HCT116 (cell line): ENCODE measurements at regions not wholly inside any gene's neighbourhood (a gene's known extent, or its start where the extent isn't known, plus 50 kb on each side); places are given as distances from the start of the nearest gene placed in this dataset.

Experiments
- ATAC-seq: fragments of 200-7000 bp; cut with Tn5 transposase; 2 replicates; pipeline ENCODE4 v1.9.1; 2020; ENCODE audit warnings: mild to moderate bottlenecking, moderate library complexity
- BruUV-seq: library from RNA; stranded (reverse); fragments of 400-500 nt; replicated peaks from 2 replicates; lab custom pipeline; 2021; lab: Mats Ljungman, UMichigan
- CTCF ChIA-PET: fragments of 300-600 bp; sonication (Branson Sonifier 250); formaldehyde crosslinking; loops from one replicate; lab custom pipeline; 2021; ENCODE audit warnings: antibody characterized with exemption; lab: Charles Lee
- POLR2A ChIA-PET: fragments of 300-600, 350-600 bp; sonication (Branson Sonifier 250); formaldehyde crosslinking; loops from one replicate; lab custom pipeline; 2021; ENCODE audit warnings: antibody characterized with exemption; lab: Charles Lee
- RAD21 ChIA-PET, 2 experiments: fragments of 300-600 bp; sonication (Branson Sonifier 250); formaldehyde crosslinking; loops; one replicate each; lab custom pipeline; 2023; ENCODE audit warnings: low total read pairs in 2 of 2; ENCODE audit not compliant: uncharacterized antibody in 2 of 2, unreplicated experiment in 2 of 2, low non-redundant PET in 1 of 2; lab: Charles Lee
- DNase-seq: peaks from one replicate; pipeline ENCODE4 v3.0.0-alpha.2; 2010; ENCODE audit warnings: low read depth, low spot score
- H2AFZ ChIP-seq: fragments of 200-600 bp; shearing (Covaris generic), sonication (generic); 2 replicates; pipeline ENCODE4 v1.6.1; 2017; ENCODE audit warnings: low read depth, mixed run types, mixed read lengths, antibody characterized with exemption, low read length; ENCODE audit not compliant: poor library complexity, severe bottlenecking
- H3K27ac ChIP-seq: 2 replicates; pipeline ENCODE4 v1.5.1; 2012; ENCODE audit warnings: low read depth, low read length
- H3K27me3 ChIP-seq: fragments of 200-600 bp; sonication (generic); 2 replicates; pipeline ENCODE4 v1.6.1; 2016; ENCODE audit warnings: mixed run types, low read length, mixed read lengths; ENCODE audit not compliant: insufficient read depth
- H3K36me3 ChIP-seq, 2 experiments: fragments of 200-500 bp in 1 of 2; fragments of 200-600 bp in 1 of 2; sonication (Bioruptor generic) in 1 of 2; sonication (generic) in 1 of 2; 2 replicates each; pipeline versions ENCODE4 v1.5.1 to v1.6.1; 2014 to 2016; ENCODE audit warnings: low read length in 2 of 2, inconsistent platforms in 1 of 2, mixed read lengths in 1 of 2, mixed run types in 1 of 2; ENCODE audit not compliant: insufficient read depth in 2 of 2, control insufficient read depth in 1 of 2
- H3K4me1 ChIP-seq, 2 experiments: fragments of 200-600 bp in 1 of 2; sonication (generic) in 1 of 2; 2 replicates each; pipeline versions ENCODE4 v1.5.1 to v1.6.1; 2012 to 2017; ENCODE audit warnings: low read length in 2 of 2, inconsistent platforms in 1 of 2, mild to moderate bottlenecking in 1 of 2, mixed read lengths in 1 of 2, mixed run types in 1 of 2, moderate library complexity in 1 of 2; ENCODE audit not compliant: insufficient read depth in 2 of 2, control insufficient read depth in 1 of 2
- H3K4me2 ChIP-seq: fragments of 200-600 bp; sonication (generic); 2 replicates; pipeline ENCODE4 v1.6.1; 2017; ENCODE audit warnings: mixed run types, low read length, mixed read lengths
- H3K4me3 ChIP-seq, 2 experiments: fragments of 200-600 bp in 1 of 2; sonication (generic) in 1 of 2; replicated peaks in 1 of 2; 2 replicates each; pipeline ENCODE4 v1.5.1; 2011 to 2016; ENCODE audit warnings: low read length in 2 of 2, control low read depth in 1 of 2, low read depth in 1 of 2, mild to moderate bottlenecking in 1 of 2, mixed read lengths in 1 of 2, mixed run types in 1 of 2
- H3K79me2 ChIP-seq: fragments of 200-600 bp; sonication (generic); 2 replicates; pipeline ENCODE4 v1.6.1; 2017; ENCODE audit warnings: mild to moderate bottlenecking, mixed run types, low read length, moderate library complexity, mixed read lengths; ENCODE audit not compliant: insufficient read depth
- H3K9ac ChIP-seq: fragments of 200-600 bp; sonication (generic); 2 replicates; pipeline ENCODE4 v1.6.1; 2016; ENCODE audit warnings: low read length, mixed read lengths
- H3K9me2 ChIP-seq: fragments of 200-600 bp; sonication (generic), shearing (Covaris generic); 2 replicates; pipeline ENCODE4 v1.6.1; 2017; ENCODE audit warnings: mixed run types, mild to moderate bottlenecking, moderate library complexity; ENCODE audit not compliant: insufficient read depth
- H3K9me3 ChIP-seq, 2 experiments: fragments of 200-500 bp in 1 of 2; fragments of 200-600 bp in 1 of 2; sonication (Bioruptor generic) in 1 of 2; sonication (generic) in 1 of 2; 2 replicates each; pipeline ENCODE4 v1.6.1; 2014 to 2017; ENCODE audit warnings: low read length in 2 of 2, mixed read lengths in 2 of 2, inconsistent platforms in 1 of 2, low read depth in 1 of 2, mild to moderate bottlenecking in 1 of 2, mixed run types in 1 of 2, moderate library complexity in 1 of 2; ENCODE audit not compliant: control insufficient read depth in 1 of 2, insufficient read depth in 1 of 2
- H4K20me1 ChIP-seq: fragments of 200-600 bp; sonication (generic), shearing (Covaris generic); 2 replicates; pipeline ENCODE4 v1.6.1; 2017; ENCODE audit warnings: mixed run types, mild to moderate bottlenecking, moderate library complexity; ENCODE audit not compliant: insufficient read depth
- CBX3 ChIP-seq: IDR thresholded peaks from 2 replicates; pipeline ENCODE4 v1.6.1; 2012; ENCODE audit warnings: low read depth
- CEBPB ChIP-seq: IDR thresholded peaks from 2 replicates; pipeline ENCODE4 v1.6.1; 2012; ENCODE audit warnings: low read depth
- EGR1 ChIP-seq: IDR thresholded peaks from 2 replicates; pipeline ENCODE4 v1.6.1; 2012; ENCODE audit warnings: low read depth
- ELF1 ChIP-seq: IDR thresholded peaks from 2 replicates; pipeline ENCODE4 v1.6.1; 2012; ENCODE audit warnings: low read depth, borderline replicate concordance
- EZH2 ChIP-seq: fragments of 200-600 bp; sonication (generic); IDR thresholded peaks from 2 replicates; pipeline ENCODE4 v1.6.1; 2017; ENCODE audit warnings: antibody characterized with exemption, mixed run types
- EZH2phosphoT487 ChIP-seq: fragments of 200-600 bp; IDR thresholded peaks from 2 replicates; pipeline ENCODE4 v1.6.1; 2018; ENCODE audit warnings: antibody characterized with exemption, borderline replicate concordance
- SIN3A ChIP-seq: IDR thresholded peaks from 2 replicates; pipeline ENCODE4 v1.6.1; 2012; ENCODE audit warnings: low read depth
- TCF7L2 ChIP-seq: IDR thresholded peaks from 2 replicates; pipeline ENCODE4 v1.7.0; 2011; ENCODE audit warnings: borderline replicate concordance, inconsistent platforms; ENCODE audit not compliant: insufficient read depth, insufficient read length; ENCODE audit errors: extremely low read depth
- YY1 ChIP-seq: IDR thresholded peaks from 2 replicates; pipeline ENCODE4 v1.6.1; 2011; ENCODE audit warnings: low read length, low read depth, moderate library complexity, mild to moderate bottlenecking; ENCODE audit not compliant: insufficient replicate concordance; ENCODE audit errors: extremely low read depth
- ZFX ChIP-seq: fragments of 450-650 bp; IDR thresholded peaks from 2 replicates; pipeline ENCODE4 v1.6.1; 2017
- ZNF274 ChIP-seq: fragments of 200-500 bp; sonication (Bioruptor generic); IDR thresholded peaks from 2 replicates; pipeline ENCODE4 v1.6.1; 2014; ENCODE audit warnings: mild to moderate bottlenecking, low read depth, low read length, inconsistent platforms
- intact Hi-C: fragments of 100-400 bp; cut with micrococcal nuclease; formaldehyde crosslinking; loops from 2 replicates; pipeline ENCODE4 v1.10.0; 2022
- TF ChIP-seq, protein P1 (sequence below): IDR thresholded peaks from 2 replicates; pipeline ENCODE4 v1.6.1; 2012
- TF ChIP-seq, protein P2 (sequence below): IDR thresholded peaks from 2 replicates; pipeline ENCODE4 v1.6.1; 2012
- TF ChIP-seq, protein P3 (sequence below): IDR thresholded peaks from 2 replicates; pipeline ENCODE4 v1.6.1; 2011; ENCODE audit warnings: mild to moderate bottlenecking, low read length, moderate library complexity; ENCODE audit not compliant: insufficient replicate concordance; ENCODE audit errors: extremely low read depth

DNA sequence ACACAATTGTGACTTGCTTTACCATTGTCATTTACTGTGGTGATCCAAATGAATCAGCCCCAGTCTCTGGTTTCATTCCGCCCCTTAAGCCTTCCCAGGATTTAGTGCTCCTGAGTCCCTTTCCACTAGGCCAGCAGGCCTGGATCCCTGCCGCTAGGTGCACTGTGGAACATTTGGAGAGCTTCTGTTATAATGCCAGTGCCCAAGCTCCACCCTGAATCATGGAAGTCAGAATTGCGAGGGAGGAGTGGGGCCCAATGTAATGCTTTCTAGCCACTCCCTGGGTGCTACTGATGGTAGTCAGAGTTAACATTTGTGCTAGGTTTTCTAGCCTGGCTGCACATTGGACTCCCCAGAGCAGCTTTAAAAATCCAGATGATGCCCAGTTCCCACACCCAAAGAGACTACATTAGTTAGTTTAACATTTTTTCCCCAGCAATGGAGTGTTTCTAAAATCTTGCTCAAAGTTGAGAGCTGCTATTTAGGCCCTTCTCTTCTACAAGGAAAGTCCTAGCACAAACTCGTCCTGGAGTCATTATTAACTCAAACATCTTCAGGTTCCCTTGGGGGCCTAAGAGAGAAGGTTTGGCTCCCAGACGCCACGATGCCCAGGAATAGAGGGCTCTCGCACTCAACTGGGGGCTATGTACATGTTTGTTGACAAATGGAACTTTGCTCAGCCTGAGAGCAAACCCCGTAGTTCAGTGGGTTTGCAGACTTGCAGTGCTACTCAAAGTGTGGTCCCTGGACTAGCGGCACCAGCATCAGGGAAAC, 366.7 kb upstream of the PROK2 start:
- RAD21 ChIA-PET, result no interaction called here
- CTCF ChIA-PET, result no interaction called here
- POLR2A ChIA-PET, result interaction anchor here (0.6 kb wide), 1 partner anchor 251 kb away, joined by 4 read pairs; no protein-coding TSS in a partner anchor
- DNase-seq (no peak), ATAC-seq (no peak)
- no peaks in the 10 kb centered on the region for H3K9me3 ChIP-seq
- no peak overlapping the region for H2AFZ ChIP-seq
- H3K27me3 ChIP-seq, result no peaks in the 10 kb centered on the region
- H4K20me1 ChIP-seq, result no peaks in the 10 kb centered on the region
- H3K4me1 ChIP-seq, result peaks cover 0 to 17% of the 10 kb centered on the region in 2 experiments; a peak in 3 of 4 replicates
- H3K4me3 ChIP-seq, result no peak overlapping the region
- H3K79me2 ChIP-seq, result no peaks in the 10 kb centered on the region
- intact Hi-C loops, result no loop called here
- H3K36me3 ChIP-seq, result no peaks in the 10 kb centered on the region
- H3K4me2 ChIP-seq, result no peak overlapping the region
- no TSS peak for BruUV-seq
- no peak overlapping the region for H3K9ac ChIP-seq
- no peak overlapping the region for H3K27ac ChIP-seq
- no peaks in the 10 kb centered on the region for H3K9me2 ChIP-seq
- no peak for TF ChIP-seq ZFX
- no peak for TF ChIP-seq CEBPB
- TF ChIP-seq CBX3, result no peak
- TF ChIP-seq, protein P1, sequence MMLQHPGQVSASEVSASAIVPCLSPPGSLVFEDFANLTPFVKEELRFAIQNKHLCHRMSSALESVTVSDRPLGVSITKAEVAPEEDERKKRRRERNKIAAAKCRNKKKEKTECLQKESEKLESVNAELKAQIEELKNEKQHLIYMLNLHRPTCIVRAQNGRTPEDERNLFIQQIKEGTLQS, result no peak
- TF ChIP-seq, protein P2, sequence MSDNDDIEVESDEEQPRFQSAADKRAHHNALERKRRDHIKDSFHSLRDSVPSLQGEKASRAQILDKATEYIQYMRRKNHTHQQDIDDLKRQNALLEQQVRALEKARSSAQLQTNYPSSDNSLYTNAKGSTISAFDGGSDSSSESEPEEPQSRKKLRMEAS, result no peak
- TF ChIP-seq, protein P3, sequence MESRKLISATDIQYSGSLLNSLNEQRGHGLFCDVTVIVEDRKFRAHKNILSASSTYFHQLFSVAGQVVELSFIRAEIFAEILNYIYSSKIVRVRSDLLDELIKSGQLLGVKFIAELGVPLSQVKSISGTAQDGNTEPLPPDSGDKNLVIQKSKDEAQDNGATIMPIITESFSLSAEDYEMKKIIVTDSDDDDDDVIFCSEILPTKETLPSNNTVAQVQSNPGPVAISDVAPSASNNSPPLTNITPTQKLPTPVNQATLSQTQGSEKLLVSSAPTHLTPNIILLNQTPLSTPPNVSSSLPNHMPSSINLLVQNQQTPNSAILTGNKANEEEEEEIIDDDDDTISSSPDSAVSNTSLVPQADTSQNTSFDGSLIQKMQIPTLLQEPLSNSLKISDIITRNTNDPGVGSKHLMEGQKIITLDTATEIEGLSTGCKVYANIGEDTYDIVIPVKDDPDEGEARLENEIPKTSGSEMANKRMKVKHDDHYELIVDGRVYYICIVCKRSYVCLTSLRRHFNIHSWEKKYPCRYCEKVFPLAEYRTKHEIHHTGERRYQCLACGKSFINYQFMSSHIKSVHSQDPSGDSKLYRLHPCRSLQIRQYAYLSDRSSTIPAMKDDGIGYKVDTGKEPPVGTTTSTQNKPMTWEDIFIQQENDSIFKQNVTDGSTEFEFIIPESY, result no peak
- no peak for TF ChIP-seq EZH2
- TF ChIP-seq EGR1, result no peak
- no peak for TF ChIP-seq EZH2phosphoT487
- no peak for TF ChIP-seq SIN3A
- TF ChIP-seq TCF7L2, result no peak
- TF ChIP-seq ELF1, result no peak
- no peak for TF ChIP-seq ZNF274
- TF ChIP-seq YY1, result no peak
